LNCaP clone FGC (cell line): ENCODE measurements at regions not wholly inside any gene's neighbourhood (a gene's known extent, or its start where the extent isn't known, plus 50 kb on each side); places are given as distances from the start of the nearest gene placed in this dataset.

ENCODE experiments used
- DNase-seq: peaks from one replicate; pipeline ENCODE4 v3.0.0-alpha.2; 2011; ENCODE audit warnings: low read depth
- H3K4me3 ChIP-seq: 2 replicates; pipeline ENCODE4 v1.5.1; 2011; ENCODE audit warnings: mild to moderate bottlenecking, low read depth, low read length, control low read depth
- TF ChIP-seq, protein P1 (sequence below): IDR thresholded peaks from 2 replicates; pipeline ENCODE4 v1.5.1; 2012; ENCODE audit warnings: mild to moderate bottlenecking; ENCODE audit not compliant: control insufficient read depth, insufficient read depth; ENCODE audit errors: extremely low read depth

DNA sequence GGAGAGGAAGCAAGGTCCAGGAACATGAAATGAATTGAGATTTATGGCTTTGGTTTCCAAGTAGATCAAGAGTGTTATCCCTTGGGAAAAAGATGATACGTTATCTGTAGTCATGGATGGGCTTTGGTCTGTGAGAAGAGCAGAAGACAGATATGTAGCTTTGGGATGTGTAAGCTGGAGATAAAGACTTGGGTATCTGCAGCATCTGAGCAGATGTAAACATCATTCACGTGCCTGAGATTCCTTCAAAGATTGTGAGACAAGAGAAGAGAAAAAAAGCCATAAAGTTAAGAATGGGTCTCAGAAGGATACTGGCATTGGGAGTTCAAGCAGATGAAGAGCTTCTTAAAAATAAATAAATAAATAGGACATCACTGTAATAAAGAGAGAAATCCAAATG lies 217.8 kb downstream of the PTPRC start:
- TF ChIP-seq, protein P1, sequence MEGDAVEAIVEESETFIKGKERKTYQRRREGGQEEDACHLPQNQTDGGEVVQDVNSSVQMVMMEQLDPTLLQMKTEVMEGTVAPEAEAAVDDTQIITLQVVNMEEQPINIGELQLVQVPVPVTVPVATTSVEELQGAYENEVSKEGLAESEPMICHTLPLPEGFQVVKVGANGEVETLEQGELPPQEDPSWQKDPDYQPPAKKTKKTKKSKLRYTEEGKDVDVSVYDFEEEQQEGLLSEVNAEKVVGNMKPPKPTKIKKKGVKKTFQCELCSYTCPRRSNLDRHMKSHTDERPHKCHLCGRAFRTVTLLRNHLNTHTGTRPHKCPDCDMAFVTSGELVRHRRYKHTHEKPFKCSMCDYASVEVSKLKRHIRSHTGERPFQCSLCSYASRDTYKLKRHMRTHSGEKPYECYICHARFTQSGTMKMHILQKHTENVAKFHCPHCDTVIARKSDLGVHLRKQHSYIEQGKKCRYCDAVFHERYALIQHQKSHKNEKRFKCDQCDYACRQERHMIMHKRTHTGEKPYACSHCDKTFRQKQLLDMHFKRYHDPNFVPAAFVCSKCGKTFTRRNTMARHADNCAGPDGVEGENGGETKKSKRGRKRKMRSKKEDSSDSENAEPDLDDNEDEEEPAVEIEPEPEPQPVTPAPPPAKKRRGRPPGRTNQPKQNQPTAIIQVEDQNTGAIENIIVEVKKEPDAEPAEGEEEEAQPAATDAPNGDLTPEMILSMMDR = no peak
- H3K4me3 ChIP-seq = no peak overlapping the region
- DNase-seq = no peak

DNA sequence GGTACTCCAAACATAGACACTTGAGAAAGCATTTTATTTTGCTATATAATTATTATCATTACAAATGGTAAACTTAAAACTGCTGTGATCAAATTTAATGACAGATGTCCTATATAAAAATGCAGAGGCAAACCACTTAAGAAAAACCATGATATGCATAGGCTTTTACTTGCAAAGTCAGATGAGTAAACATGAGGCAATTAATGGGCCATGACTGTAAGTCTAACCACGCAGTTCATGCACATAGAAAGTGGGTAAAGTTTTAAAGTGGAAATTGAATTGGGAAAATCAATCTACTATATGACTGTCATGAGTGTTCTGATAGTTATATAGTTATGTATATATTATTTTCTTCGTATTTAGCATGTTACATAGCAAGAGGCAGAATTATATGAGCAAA lies 219.2 kb downstream of the PTPRC start:
- TF ChIP-seq, protein P1 = no peak
- DNase-seq = no peak
- no peak overlapping the region for H3K4me3 ChIP-seq

DNA sequence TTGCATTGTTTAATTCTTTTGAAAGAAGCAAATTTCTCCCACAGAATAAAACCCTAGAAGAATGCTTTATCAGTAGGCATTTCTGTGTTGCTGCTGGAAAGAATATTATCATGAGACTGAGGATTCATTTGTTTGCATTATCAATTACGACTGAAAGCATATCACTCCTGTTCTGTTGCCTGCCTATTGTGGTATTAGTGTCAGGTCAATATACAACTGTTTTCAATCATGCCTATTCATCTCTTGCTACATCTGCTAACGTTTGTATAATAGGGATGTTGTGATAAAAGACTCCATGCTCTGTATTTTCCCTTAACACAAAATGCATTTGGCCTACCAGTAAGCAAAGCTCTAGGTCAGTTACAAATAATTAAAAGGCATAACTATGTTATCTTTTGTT lies 221.5 kb downstream of the PTPRC start:
- TF ChIP-seq, protein P1 = no peak
- DNase-seq = no peak
- H3K4me3 ChIP-seq = no peak overlapping the region

DNA sequence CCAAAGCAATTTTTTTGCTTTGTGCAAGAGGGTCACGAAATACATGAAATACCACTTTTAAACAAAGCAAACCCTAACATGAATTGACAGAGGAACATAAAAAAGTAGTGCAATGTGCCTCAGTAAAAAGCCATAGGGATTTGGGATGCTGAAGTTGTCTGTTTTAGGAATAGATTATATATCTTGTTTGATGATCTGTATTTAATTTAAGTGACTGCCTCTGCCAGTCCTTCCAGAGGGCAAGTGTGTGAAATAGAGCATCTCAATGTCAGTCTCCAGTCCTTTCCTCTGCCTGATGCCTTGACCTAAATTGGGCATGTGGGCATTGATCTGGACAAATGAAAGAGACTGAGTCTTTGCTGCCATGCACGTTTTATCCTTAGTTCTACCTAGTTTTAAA lies 222.8 kb downstream of the PTPRC start:
- H3K4me3 ChIP-seq = no peak overlapping the region
- TF ChIP-seq, protein P1 = no peak
- DNase-seq = no peak

DNA sequence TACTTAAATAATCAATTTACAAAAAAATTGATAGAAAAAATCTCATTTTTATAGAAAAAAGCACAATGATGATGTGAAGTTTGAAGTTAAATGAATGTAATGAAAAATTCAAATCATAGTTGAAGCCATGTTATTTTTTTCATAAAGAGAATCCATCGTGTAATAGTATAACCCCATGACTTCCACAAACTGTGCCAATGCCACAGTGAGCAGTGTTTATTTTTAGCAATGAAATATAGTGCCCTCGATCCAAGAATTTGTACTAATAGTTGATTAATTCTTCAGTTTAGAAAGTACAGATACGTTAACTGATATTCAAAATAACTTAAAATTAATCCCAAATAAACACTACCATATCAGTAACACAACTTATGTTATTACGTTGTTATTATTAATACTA lies 225.9 kb downstream of the PTPRC start:
- no peak for DNase-seq
- TF ChIP-seq, protein P1 = no peak
- H3K4me3 ChIP-seq = no peak overlapping the region

DNA sequence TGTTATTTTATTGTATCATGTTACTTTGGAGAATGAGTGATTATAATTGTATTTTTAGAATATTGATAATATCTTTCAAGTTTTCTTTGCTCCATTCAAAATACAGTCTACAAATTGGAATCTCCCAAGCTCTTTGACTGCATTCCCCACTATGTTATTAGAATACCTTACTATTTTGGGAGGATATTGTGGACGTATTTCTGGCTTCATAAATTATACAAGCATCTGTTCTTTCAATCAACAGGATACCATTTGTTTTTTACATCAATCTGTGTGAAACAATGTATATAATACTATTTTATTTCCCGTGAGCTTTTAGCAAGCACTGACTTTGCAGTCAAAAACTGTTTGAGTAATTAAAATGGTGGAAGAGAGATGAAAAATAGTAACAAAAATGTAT lies 226.5 kb downstream of the PTPRC start:
- TF ChIP-seq, protein P1 = no peak
- no peak overlapping the region for H3K4me3 ChIP-seq
- no peak for DNase-seq

DNA sequence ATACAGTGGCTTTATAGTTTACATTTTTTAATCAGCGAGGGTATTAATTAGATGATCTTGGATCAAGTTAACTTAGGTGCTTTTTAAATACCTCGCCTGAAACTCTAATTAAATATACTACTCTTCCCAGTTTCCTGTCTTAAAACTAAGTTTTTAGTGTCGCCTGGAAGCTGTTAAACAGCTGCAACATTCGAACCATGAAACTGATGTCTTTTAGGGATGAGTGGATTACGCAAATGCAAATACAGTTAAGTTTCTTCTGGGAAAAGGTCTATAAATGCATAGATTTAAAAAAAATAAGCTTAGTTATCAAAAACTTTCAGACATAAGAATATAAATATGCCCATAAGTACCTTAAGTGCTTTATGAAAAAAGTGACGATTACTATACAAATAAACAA lies 228.3 kb downstream of the PTPRC start:
- DNase-seq = no peak
- no peak overlapping the region for H3K4me3 ChIP-seq
- TF ChIP-seq, protein P1 = no peak
